GM23338 (cell line): ENCODE measurements at regions not wholly inside any gene's neighbourhood (a gene's known extent, or its start where the extent isn't known, plus 50 kb on each side); places are given as distances from the start of the nearest gene placed in this dataset.

Experiments
- ATAC-seq: fragments of 200-7000 bp; cut with Tn5 transposase; 3 replicates; pipeline ENCODE4 v1.9.1; 2020
- DNase-seq: peaks from one replicate; pipeline ENCODE4 v3.0.0-alpha.2; 2015; ENCODE audit warnings: low spot score
- H2AFZ ChIP-seq: fragments of 200-600 bp; sonication (generic); 2 replicates; pipeline ENCODE4 v1.8.0; 2016; ENCODE audit warnings: antibody characterized with exemption, mild to moderate bottlenecking, moderate library complexity
- H3F3A ChIP-seq: fragments of 200-600 bp; sonication (generic); replicated peaks from 2 replicates; pipeline ENCODE4 v1.8.0; 2017; ENCODE audit warnings: antibody characterized with exemption, mixed run types, low read depth
- H3K27ac ChIP-seq: fragments of 200-600 bp; sonication (generic); 2 replicates; pipeline ENCODE4 v1.6.1; 2016; ENCODE audit warnings: low read depth
- H3K27me3 ChIP-seq: fragments of 200-600 bp; sonication (generic); 2 replicates; pipeline ENCODE4 v1.8.0; 2016; ENCODE audit warnings: mild to moderate bottlenecking, mixed run types, moderate library complexity; ENCODE audit not compliant: insufficient read depth
- H3K36me3 ChIP-seq: fragments of 200-600 bp; sonication (generic); 2 replicates; pipeline ENCODE4 v1.8.0; 2016; ENCODE audit warnings: mild to moderate bottlenecking; ENCODE audit not compliant: insufficient read depth
- H3K4me1 ChIP-seq: fragments of 200-600 bp; sonication (generic); 2 replicates; pipeline ENCODE4 v1.8.0; 2016; ENCODE audit warnings: mild to moderate bottlenecking, moderate library complexity; ENCODE audit not compliant: insufficient read depth
- H3K4me2 ChIP-seq: fragments of 200-600 bp; sonication (generic); 2 replicates; pipeline ENCODE4 v1.7.1; 2017; ENCODE audit warnings: mixed run types
- H3K4me3 ChIP-seq: fragments of 200-600 bp; sonication (generic); 2 replicates; pipeline ENCODE4 v1.6.1; 2016; ENCODE audit warnings: mixed run types
- H3K79me2 ChIP-seq: fragments of 200-600 bp; sonication (generic); replicated peaks from 2 replicates; pipeline ENCODE4 v1.8.0; 2017; ENCODE audit warnings: mild to moderate bottlenecking; ENCODE audit not compliant: insufficient read depth
- H3K9me2 ChIP-seq: fragments of 200-600 bp; sonication (generic); 2 replicates; pipeline ENCODE4 v1.8.0; 2017; ENCODE audit not compliant: insufficient read depth
- H4K20me1 ChIP-seq: fragments of 200-600 bp; sonication (generic); replicated peaks from 2 replicates; pipeline ENCODE4 v1.8.0; 2017; ENCODE audit warnings: mild to moderate bottlenecking; ENCODE audit not compliant: insufficient read depth
- H3K27ac Mint-ChIP-seq: 2 replicates; pipeline ENCODE4 v1.8.0; 2020; ENCODE audit warnings: inconsistent platforms, mild to moderate bottlenecking, moderate library complexity, mixed read lengths
- H3K27me3 Mint-ChIP-seq: 3 replicates; pipeline ENCODE4 v1.8.0; 2022; ENCODE audit warnings: low read depth, mild to moderate bottlenecking, moderate library complexity, mixed read lengths, inconsistent platforms; ENCODE audit not compliant: insufficient read depth, poor library complexity
- H3K36me3 Mint-ChIP-seq: 3 replicates; pipeline ENCODE4 v1.8.0; 2021; ENCODE audit warnings: low read depth, mild to moderate bottlenecking, inconsistent platforms, moderate library complexity, mixed read lengths
- H3K4me1 Mint-ChIP-seq: 3 replicates; pipeline ENCODE4 v1.8.0; 2020; ENCODE audit warnings: mild to moderate bottlenecking, inconsistent platforms, mixed read lengths
- H3K4me3 Mint-ChIP-seq: 3 replicates; pipeline ENCODE4 v1.8.0; 2021; ENCODE audit warnings: moderate library complexity, mild to moderate bottlenecking, inconsistent platforms, mixed read lengths
- H3K9me3 Mint-ChIP-seq: 3 replicates; pipeline ENCODE4 v1.8.0; 2020; ENCODE audit warnings: moderate library complexity, mild to moderate bottlenecking, inconsistent platforms, mixed read lengths
- CREB1 ChIP-seq: fragments of 250-450 bp; sonication (Bioruptor Pico); IDR thresholded peaks from 2 replicates; pipeline ENCODE4 v1.5.0; 2020; ENCODE audit warnings: low read depth, mild to moderate bottlenecking, moderate library complexity
- EZH2 ChIP-seq: fragments of 200-600 bp; sonication (generic); IDR thresholded peaks from one replicate; pipeline ENCODE4 v1.8.0; 2017; ENCODE audit warnings: antibody characterized with exemption, mild to moderate bottlenecking, low read depth; ENCODE audit not compliant: unreplicated experiment
- EZH2phosphoT487 ChIP-seq: fragments of 200-600 bp; sonication (generic); IDR thresholded peaks from one replicate; pipeline ENCODE4 v1.8.1; 2018; ENCODE audit warnings: antibody characterized with exemption; ENCODE audit not compliant: unreplicated experiment
- JUNB ChIP-seq: IDR thresholded peaks from one replicate; pipeline ENCODE4 v1.6.1; 2016; ENCODE audit warnings: antibody characterized with exemption; ENCODE audit not compliant: unreplicated experiment
- NANOG ChIP-seq: IDR thresholded peaks from 2 replicates; pipeline ENCODE4 v1.6.1; 2016; ENCODE audit warnings: antibody characterized with exemption, borderline replicate concordance
- POLR2AphosphoS5 ChIP-seq: IDR thresholded peaks from 2 replicates; pipeline ENCODE4 v1.6.1; 2016; ENCODE audit warnings: antibody characterized with exemption, low read depth
- STAT1 ChIP-seq: IDR thresholded peaks from one replicate; pipeline ENCODE4 v1.6.1; 2016; ENCODE audit warnings: antibody characterized with exemption; ENCODE audit not compliant: unreplicated experiment
- ZNF114 ChIP-seq: fragments of 250-450 bp; sonication (Bioruptor Pico); IDR thresholded peaks from 2 replicates; pipeline ENCODE4 v1.5.0; 2020; ENCODE audit warnings: mild to moderate bottlenecking, moderate library complexity
- TF ChIP-seq, protein P1 (sequence below): fragments of 250-450 bp; sonication (Bioruptor Pico); IDR thresholded peaks from 2 replicates; pipeline ENCODE4 v1.5.0; 2020; ENCODE audit warnings: mild to moderate bottlenecking, moderate library complexity
- TF ChIP-seq, protein P2 (sequence below): IDR thresholded peaks from 2 replicates; pipeline ENCODE4 v1.6.1; 2016; ENCODE audit warnings: antibody characterized with exemption
- TF ChIP-seq, protein P3 (sequence below), 2 experiments: fragments of 200-600 bp in 1 of 2; sonication (generic) in 1 of 2; conservative IDR thresholded peaks; 2 replicates each; pipeline versions ENCODE4 v1.5.1 to v1.6.1; 2016 to 2017; ENCODE audit warnings: antibody characterized with exemption in 2 of 2, low read depth in 2 of 2, mild to moderate bottlenecking in 2 of 2, moderate library complexity in 1 of 2

DNA sequence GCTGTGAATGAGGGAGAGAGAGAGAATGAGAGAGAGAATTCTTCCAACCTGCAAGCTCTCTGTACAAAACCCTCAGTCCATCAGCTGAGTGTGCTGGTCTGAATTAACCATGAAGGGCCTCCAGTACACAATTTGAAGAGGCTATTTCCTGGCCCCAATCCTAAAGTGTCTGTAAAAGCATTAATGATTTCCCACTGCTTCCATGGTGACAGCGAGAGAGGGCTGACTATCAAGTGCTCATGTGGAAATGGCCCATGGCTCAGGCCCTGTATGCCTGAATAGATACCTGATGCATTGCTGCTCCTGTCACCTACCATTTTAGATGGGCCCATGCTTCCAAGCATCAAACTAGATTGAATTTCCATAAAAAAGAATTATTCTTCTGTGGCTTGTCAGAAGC is 592.4 kb downstream of the KIF4B start:
- no peaks in the 10 kb centered on the region for H3K27me3 Mint-ChIP-seq
- Histone ChIP-seq H2AFZ (no peak overlapping the region), H3K79me2 (no peaks in the 10 kb centered on the region), H3K27ac (no peak overlapping the region), H3K4me2 (no peak overlapping the region), H3K4me1 (no peaks in the 10 kb centered on the region), H3K27me3 (no peaks in the 10 kb centered on the region), H3K9me2 (peaks cover 12% of the 10 kb centered on the region; the same call in 1 of the 2 replicates), H3F3A (no peaks in the 10 kb centered on the region), H3K4me3 (no peak overlapping the region), H4K20me1 (no peaks in the 10 kb centered on the region), H3K36me3 (no peaks in the 10 kb centered on the region)
- no peak for TF ChIP-seq CREB1
- no peak for TF ChIP-seq EZH2phosphoT487
- TF ChIP-seq STAT1, result no peak
- no peak for TF ChIP-seq POLR2AphosphoS5
- no peak for TF ChIP-seq NANOG
- TF ChIP-seq ZNF114 (CRISPR knock-in tag), result no peak
- TF ChIP-seq, protein P1, sequence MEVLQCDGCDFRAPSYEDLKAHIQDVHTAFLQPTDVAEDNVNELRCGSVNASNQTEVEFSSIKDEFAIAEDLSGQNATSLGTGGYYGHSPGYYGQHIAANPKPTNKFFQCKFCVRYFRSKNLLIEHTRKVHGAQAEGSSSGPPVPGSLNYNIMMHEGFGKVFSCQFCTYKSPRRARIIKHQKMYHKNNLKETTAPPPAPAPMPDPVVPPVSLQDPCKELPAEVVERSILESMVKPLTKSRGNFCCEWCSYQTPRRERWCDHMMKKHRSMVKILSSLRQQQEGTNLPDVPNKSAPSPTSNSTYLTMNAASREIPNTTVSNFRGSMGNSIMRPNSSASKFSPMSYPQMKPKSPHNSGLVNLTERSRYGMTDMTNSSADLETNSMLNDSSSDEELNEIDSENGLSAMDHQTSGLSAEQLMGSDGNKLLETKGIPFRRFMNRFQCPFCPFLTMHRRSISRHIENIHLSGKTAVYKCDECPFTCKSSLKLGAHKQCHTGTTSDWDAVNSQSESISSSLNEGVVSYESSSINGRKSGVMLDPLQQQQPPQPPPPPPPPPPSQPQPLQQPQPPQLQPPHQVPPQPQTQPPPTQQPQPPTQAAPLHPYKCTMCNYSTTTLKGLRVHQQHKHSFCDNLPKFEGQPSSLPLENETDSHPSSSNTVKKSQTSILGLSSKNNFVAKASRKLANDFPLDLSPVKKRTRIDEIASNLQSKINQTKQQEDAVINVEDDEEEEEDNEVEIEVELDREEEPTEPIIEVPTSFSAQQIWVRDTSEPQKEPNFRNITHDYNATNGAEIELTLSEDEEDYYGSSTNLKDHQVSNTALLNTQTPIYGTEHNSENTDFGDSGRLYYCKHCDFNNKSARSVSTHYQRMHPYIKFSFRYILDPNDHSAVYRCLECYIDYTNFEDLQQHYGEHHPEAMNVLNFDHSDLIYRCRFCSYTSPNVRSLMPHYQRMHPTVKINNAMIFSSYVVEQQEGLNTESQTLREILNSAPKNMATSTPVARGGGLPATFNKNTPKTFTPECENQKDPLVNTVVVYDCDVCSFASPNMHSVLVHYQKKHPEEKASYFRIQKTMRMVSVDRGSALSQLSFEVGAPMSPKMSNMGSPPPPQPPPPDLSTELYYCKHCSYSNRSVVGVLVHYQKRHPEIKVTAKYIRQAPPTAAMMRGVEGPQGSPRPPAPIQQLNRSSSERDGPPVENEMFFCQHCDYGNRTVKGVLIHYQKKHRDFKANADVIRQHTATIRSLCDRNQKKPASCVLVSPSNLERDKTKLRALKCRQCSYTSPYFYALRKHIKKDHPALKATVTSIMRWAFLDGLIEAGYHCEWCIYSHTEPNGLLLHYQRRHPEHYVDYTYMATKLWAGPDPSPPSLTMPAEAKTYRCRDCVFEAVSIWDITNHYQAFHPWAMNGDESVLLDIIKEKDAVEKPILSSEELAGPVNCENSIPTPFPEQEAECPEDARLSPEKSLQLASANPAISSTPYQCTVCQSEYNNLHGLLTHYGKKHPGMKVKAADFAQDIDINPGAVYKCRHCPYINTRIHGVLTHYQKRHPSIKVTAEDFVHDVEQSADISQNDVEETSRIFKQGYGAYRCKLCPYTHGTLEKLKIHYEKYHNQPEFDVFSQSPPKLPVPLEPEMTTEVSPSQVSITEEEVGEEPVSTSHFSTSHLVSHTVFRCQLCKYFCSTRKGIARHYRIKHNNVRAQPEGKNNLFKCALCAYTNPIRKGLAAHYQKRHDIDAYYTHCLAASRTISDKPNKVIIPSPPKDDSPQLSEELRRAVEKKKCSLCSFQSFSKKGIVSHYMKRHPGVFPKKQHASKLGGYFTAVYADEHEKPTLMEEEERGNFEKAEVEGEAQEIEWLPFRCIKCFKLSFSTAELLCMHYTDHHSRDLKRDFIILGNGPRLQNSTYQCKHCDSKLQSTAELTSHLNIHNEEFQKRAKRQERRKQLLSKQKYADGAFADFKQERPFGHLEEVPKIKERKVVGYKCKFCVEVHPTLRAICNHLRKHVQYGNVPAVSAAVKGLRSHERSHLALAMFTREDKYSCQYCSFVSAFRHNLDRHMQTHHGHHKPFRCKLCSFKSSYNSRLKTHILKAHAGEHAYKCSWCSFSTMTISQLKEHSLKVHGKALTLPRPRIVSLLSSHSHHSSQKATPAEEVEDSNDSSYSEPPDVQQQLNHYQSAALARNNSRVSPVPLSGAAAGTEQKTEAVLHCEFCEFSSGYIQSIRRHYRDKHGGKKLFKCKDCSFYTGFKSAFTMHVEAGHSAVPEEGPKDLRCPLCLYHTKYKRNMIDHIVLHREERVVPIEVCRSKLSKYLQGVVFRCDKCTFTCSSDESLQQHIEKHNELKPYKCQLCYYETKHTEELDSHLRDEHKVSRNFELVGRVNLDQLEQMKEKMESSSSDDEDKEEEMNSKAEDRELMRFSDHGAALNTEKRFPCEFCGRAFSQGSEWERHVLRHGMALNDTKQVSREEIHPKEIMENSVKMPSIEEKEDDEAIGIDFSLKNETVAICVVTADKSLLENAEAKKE (CRISPR knock-in tag), result no peak
- TF ChIP-seq, protein P2, sequence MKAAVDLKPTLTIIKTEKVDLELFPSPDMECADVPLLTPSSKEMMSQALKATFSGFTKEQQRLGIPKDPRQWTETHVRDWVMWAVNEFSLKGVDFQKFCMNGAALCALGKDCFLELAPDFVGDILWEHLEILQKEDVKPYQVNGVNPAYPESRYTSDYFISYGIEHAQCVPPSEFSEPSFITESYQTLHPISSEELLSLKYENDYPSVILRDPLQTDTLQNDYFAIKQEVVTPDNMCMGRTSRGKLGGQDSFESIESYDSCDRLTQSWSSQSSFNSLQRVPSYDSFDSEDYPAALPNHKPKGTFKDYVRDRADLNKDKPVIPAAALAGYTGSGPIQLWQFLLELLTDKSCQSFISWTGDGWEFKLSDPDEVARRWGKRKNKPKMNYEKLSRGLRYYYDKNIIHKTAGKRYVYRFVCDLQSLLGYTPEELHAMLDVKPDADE, result no peak
- TF ChIP-seq, protein P3, sequence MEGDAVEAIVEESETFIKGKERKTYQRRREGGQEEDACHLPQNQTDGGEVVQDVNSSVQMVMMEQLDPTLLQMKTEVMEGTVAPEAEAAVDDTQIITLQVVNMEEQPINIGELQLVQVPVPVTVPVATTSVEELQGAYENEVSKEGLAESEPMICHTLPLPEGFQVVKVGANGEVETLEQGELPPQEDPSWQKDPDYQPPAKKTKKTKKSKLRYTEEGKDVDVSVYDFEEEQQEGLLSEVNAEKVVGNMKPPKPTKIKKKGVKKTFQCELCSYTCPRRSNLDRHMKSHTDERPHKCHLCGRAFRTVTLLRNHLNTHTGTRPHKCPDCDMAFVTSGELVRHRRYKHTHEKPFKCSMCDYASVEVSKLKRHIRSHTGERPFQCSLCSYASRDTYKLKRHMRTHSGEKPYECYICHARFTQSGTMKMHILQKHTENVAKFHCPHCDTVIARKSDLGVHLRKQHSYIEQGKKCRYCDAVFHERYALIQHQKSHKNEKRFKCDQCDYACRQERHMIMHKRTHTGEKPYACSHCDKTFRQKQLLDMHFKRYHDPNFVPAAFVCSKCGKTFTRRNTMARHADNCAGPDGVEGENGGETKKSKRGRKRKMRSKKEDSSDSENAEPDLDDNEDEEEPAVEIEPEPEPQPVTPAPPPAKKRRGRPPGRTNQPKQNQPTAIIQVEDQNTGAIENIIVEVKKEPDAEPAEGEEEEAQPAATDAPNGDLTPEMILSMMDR (conservative IDR thresholded peaks at IDR 0.05; ENCODE audit: low read depth in 2 of 2), result no peak
- no peak for TF ChIP-seq JUNB
- TF ChIP-seq EZH2, result no peak
- H3K4me3 Mint-ChIP-seq, result no peak overlapping the region
- no peak for DNase-seq
- no peaks in the 10 kb centered on the region for H3K36me3 Mint-ChIP-seq
- no peaks in the 10 kb centered on the region for H3K9me3 Mint-ChIP-seq
- no peak for ATAC-seq
- H3K4me1 Mint-ChIP-seq, result no peaks in the 10 kb centered on the region; the same call in 2 of the 3 replicates
- no peak overlapping the region for H3K27ac Mint-ChIP-seq
